ENCODE measurements at regions not wholly inside any gene's neighbourhood (a gene's known extent, or its start where the extent isn't known, plus 50 kb on each side); places are given as distances from the start of the nearest gene placed in this dataset.

DNA sequence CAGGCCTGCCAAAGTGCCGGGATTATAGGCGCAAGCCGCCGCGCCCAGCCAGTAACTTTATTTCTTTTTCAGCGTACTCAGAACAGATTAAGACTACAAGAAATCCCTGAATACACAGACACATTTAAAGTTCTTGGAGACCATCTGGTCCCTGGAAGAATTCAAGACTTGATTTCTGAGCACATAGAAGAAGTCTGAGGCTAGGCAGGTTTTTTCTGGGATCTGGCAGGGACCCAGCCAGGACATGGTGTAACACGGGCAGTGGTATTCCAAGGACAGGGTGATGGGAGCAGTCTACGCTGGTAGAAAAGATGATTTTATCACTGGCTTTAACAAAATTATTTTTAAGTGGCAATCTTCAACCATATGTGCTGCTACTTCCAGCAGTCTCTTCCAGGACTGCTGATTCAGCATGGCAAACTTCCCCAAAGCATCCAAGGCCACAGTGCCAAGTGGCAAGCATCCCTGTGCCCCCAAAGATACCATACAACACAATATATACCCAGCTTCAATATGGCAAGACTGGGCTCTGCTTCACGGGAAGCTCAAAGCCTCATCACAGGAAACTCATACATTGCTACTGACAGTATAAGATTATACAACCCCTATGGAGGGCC is 105.2 kb upstream of the OR5AK2 start:
- TF ChIP-seq POLR2A (IDR thresholded peaks at IDR 0.05; ENCODE audit: low read length) (no peak), GATA1 (IDR thresholded peaks at IDR 0.05; ENCODE audit: low read depth, low read length) (no peak)

Data from erythroblast (primary cell).